SH-SY5Y (cell line): ENCODE measurements at regions not wholly inside any gene's neighbourhood (a gene's known extent, or its start where the extent isn't known, plus 50 kb on each side); places are given as distances from the start of the nearest gene placed in this dataset.

Source experiments
- GATA2 ChIP-seq: IDR thresholded peaks from 2 replicates; pipeline ENCODE4 v1.6.1; 2011; ENCODE audit warnings: mild to moderate bottlenecking, low read depth, low read length
- GATA3 ChIP-seq: IDR thresholded peaks from 2 replicates; pipeline ENCODE4 v1.6.1; 2011; ENCODE audit warnings: low read depth, mild to moderate bottlenecking, low read length, moderate library complexity

DNA sequence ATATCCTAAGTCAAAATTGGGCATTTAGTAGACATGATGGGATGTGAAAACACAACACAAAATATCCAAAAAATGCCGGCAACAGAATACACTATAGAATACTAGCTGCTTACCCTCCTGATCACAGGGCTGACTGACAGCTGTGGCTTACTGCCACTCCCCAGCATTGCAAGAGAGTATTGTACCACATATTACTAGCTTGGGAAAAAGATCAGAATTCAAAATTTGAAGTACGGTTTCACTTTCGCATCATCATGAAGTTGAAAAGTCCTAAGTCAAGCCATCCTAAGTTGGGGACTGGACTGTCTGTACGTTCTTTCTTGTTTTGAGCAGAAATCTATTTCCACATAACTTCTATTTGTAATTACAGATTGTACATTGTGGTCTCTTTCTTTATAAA is 851.4 kb downstream of the MAT2B start:
- TF ChIP-seq GATA3, result no peak
- TF ChIP-seq GATA2, result no peak
